Lung microvascular endothelial cell (primary cell): ENCODE measurements at regions not wholly inside any gene's neighbourhood (a gene's known extent, or its start where the extent isn't known, plus 50 kb on each side); places are given as distances from the start of the nearest gene placed in this dataset.
"Not testable (repeated sequence)": the region's sequence is repeated elsewhere in the genome, so short reads cannot be mapped to it uniquely, and the experiment has no call there.

ENCODE experiments used
- DNase-seq, 2 donors: peaks; one replicate each; pipeline versions ENCODE4 v3.0.0 to v3.0.0-alpha.2; 2010; ENCODE audit warnings: low read depth in 2 of 2

DNA sequence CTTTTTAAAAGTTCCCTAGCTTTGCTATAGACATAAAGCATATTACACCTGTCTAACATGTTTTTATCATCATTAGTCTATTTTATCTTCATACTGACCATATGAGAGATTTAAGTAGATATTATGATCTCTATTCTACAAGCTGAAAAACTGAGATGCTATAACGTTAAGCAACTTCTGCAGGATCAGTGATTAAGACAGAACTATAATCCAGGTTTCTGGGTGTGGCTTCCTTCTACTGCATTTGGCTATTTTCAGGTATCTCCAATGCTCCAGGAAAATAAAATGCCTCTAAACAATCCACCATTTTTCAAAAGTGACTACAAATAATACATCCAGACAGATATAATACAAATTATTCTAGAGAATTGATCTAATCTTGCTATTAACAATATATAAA is 53.4 kb downstream of the RGS2 start:
- no peak for DNase-seq

DNA sequence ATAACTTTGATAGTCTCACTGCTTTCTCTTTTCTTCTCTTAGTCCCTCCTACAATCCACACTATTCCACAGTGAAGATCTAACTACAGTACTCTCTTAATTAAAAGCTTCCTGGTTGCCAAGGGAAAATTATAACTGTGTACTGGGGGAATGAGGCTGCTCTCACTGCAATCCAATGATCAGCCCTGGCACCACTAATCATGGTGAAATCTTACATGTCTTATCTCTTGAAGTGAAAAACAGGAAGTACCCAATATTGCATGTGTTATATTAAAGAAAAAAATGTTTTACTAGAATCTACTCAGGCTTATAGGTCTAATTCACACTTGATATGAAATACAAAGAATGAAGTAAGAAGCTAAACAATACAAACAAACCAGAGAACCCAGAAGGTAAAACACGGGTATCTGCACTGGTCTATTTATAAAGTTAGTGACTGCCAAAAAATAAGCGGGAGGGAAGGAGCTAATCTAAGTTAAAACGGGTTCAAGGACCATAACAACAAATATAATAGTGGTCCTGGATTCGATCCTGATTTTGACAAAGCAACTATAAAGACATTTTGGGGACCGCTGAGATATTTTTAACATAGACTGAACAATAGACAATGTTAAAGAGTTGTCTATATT is 57.5 kb downstream of the RGS2 start:
- no peak for DNase-seq

DNA sequence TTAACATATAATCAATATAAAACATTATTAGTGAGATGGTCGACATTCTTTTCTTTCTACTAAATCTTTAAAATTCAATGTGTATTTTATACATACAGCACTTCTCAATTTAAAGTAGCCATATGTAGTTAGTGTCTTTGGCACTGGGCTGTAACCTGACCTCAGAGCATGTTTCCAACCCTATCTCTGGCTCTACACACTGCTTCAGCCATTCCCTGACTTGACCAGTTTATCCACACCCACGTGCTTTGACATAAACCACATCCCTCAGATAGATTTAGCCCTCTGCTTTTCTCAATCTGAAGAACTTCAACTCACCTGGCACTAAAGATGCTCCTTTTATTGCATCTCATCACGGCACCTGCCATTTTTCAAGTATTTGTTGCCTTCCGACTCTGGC is 58.3 kb downstream of the RGS2 start:
- no peak for DNase-seq

DNA sequence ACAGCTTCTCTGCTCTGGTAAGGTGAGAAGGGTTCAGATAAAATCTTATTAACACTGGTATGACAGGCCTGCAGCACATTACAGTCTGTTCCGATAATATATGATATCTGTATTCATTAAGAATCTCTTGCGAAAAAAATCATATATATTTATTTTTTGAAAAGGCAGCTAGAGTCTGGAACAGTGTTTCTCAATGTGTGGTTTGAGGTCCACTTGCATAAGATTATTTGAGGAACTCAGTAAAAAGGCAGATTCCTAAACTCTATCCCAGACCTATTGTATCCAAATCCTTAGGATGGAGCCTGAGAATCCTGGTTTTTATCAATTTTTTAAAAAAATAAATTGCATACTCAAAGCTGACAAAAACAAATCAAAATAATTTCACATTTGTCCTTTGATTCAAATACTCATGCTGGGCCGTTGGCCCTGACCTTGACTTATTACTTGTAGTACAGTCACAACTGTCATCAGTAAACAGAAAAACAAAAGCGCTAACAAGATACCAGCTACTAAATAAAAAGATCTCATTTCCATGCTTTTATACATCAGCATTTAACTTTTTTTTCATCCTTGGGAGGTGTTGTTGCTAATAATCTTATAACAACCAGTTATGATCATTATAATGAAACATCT is 60.6 kb downstream of the RGS2 start:
- no peak for DNase-seq

DNA sequence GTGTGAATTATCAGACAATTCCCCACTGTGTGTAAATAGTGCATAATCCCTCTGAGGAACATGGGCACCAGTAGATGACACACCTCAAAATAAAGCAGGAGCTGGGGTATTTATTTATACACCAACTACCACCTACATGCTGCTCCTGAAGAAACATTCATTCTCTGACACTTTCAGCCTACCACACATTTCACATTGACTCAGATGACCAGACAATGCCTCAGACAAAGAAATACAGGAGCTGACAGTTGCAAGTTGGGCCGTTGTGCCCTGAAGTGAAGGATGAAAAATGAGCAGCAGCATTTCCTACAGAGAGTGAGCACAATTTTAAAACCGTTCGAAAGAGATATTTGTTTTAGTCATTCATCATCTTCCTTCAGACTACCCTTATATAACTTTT is 63.2 kb downstream of the RGS2 start:
- DNase-seq = no peak

DNA sequence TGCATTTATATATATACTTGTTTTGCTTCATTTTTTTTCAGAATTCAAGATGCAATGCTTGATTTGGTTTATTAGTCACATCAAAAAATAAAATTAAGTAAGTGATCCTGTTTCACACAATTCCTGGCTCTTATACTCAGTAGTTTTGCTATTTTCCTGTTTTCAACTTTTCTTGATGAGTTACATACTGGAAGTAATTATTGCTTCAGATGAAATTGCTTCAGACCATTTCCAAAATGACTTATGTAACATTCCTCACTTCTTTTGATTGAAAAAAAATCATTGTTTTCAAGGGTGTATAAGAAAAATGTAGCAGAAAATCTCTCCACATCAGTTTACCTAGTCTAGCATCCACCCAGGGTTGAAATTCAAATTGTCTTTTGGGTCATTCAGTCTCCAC is 65.0 kb downstream of the RGS2 start:
- DNase-seq = no peak

DNA sequence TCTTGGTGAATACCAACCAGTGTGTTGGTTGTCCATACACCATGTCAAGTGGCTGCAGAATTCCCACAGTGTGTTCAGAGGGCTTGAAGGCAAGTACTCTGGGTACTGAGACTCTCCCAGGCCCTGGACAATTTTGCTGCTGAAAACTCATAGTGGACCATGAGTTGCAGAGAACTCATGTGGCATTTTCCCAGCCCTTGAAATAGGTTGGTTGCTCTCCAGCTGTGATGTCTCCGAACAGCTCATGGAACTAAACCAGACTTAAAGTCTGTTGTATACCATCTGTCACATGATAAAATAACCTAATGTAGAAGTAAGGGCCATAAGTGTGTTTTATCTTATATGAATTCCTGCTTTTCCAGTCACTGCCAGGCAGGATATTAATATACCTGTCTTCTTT is 67.8 kb downstream of the RGS2 start:
- DNase-seq = no peak

DNA sequence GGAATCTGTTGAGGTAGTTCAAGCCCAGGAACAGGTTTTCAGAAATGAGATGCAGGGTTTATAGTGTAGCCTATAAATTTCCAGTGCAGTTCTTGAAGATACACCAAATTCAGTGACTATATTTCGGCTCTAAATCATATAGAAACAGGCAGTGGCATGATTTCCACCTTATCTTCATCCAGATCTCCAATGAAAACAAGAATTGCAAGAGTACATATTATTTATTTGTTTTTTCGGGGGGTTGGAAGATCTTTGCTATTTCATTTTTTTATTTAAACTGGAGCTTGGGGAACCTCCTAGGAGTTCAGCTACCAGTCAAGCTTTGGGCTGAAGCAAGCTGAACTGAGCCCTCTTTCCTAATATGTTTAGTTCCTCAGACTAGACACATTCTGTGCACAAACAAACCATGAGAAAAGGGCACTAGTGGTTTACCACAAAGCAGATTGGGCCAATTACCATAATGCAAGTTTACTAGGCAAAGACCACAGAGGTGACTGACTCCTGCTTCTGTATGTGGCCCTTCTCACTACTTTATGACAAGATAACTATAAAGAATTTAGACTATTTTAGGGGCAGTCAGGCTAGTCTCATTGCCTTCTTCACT is 68.5 kb downstream of the RGS2 start:
- DNase-seq = no peak

DNA sequence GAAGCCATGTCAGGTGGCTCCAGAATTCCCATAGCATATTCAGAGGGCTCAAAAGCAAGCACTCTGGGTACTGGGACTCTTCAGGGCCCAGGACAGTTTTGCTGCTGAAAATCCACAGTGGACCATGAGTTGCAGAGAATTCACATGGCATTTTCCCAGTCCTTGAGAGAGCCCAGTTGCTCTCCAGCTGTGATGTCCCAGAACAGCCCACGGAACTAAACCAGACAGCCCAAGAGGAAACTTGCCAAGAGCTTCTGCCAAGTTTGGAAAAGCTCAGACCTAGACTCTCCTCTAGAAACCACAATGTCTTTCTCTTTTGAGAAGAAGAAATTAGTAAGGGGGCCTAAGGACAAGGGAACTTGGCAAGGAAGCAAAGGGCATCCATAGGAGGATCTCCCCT is 69.4 kb downstream of the RGS2 start:
- DNase-seq = no peak

DNA sequence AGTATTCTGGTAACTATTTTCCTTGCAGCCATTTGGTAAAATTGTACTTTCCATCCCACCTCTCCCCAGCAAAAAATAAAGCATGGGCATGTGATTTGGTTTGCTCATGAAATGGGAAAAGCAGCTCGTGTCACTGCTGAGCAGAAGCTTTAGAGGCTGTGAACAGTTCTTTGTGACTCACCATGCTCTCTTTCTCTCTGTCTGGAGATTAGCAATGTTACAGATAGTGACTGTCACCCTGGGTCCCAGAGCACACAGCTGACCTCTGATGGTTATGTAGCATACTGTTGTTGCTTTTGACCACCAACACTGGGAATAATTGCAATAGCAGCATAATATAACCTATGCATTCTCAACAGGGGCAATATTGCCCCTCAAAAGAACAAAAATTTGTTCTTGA is 70.6 kb downstream of the RGS2 start:
- no peak for DNase-seq

DNA sequence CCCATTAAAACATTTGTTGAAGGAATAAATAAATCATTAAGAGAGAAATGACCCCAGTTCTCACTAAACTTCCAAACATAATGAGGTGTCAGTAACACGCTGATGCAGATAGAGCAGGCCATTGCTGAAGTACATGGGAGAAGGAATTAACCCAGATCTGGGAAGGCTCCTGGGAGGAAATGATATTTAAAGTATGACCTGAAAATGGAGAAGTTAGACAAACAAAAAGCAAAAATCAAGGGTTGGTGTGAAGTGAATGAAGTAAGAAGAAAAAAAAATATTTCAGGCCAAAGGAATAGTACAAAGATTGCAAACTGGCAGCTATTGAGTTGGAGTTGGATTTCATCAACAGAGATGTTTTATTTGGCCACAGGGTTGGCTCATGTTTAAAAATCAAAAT is 71.4 kb downstream of the RGS2 start:
- DNase-seq = no peak

DNA sequence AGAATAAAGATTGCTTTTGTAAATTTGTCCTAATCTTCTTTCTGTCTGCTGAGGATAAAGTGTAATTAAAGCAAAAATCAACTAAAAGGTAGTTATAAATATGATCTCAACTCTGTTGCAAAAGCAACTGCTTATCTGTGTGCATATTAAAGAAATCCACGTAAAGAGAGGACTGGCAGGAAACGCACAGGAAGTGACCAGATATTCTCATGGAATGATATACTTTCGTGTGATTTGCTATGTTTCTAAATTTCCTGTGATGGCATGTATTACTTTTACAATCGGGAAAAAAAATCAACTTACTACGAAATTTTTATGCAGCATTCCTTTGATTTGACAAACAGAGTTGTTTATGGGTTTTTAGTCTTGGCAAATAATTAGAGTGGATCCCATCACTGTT is 75.4 kb downstream of the RGS2 start:
- peak in 1 of 2 donors; percentile 20 for DNase-seq

DNA sequence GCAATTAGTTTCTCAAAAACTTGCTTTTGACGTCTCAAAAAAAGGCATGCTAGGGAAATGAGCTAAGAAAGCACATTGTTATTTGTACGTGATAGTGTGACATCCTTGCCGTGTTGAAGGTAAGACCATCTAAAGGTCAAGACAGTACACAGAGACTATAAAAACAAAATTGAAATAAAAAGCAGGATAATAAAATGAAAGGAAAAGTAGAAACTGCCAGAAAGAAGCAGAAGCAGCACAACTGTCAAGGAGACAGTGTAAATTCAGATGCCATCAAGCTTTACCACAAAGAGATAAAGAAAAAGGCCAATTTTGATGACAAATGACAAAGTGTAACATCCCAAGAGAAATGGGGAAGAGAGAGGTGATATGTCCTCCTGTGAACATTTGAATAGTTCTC is 76.5 kb downstream of the RGS2 start:
- not testable (repeated sequence) for DNase-seq

DNA sequence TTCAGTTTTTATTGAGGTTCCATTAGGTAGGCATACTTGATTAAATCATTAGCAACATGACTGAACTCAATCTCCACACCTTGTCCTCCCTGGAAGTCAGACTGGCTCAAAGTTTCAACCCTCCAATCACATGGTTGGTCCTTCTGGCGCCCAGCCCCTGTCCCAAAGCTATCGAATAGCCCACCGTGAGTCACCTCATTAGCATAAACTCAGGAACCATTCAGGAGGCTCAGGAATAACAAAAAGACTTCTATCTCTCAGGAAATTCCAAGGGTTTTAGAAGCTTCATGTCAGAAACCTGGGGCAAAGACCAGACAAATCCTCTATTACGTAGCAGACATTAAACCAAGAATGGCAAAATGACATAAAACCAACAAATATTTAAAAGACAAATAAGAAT is 78.6 kb downstream of the RGS2 start:
- no peak for DNase-seq

DNA sequence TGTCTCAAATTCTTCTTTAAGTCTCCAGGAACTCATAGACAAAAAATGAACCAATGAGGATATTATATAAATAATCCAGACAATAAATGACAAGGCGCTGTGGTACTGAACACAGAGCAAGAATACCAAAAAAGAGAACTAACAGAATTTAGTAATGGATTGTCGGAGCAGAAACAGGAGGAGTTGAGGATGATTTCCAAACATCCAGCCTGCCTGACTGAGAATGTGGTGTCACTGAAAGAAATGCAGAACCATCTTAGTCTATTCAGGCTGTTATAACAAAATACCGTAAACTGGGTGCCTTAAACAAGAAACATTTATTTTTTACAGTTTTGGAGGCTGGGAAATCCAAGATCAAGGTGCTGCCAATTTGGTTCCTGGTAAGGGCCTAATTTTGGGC is 79.7 kb downstream of the RGS2 start:
- DNase-seq = no peak

DNA sequence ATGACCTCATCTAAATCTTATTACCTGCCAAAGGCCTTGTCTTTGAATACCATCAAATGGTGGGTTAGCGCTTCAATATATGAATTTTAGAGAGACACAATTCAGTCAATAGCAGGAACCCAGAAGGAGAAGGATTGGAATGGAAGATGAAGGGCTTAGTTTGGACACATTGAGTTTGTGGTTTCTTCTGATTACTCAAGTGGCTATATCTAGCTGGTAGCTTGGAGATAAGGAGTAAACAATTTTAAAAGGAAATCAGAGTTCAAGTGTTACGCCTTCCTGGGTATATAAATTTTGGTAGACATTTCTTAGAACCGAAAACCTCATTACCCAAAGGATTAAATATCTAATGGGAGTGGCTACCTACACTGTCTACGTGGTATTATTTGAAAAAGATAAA is 80.2 kb downstream of the RGS2 start:
- DNase-seq = no peak

DNA sequence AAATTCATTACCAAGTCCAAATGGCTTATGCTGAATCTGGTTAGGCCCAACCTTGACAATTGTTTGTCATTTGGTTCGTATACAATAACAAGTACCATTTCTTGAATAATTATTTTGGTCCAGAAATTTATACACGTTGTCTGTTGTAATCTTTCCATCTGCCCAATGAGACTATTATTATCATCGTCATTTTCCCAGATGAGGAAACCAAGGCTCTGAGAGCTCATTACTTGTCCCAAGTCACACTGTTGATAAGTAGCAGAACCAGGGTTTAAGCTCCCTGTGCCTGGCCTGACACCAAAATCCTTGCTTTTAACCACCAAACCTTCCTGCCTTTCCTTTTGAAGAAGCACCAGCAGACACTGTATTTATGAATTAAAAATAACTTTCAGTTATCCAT is 81.3 kb downstream of the RGS2 start:
- DNase-seq = no peak

DNA sequence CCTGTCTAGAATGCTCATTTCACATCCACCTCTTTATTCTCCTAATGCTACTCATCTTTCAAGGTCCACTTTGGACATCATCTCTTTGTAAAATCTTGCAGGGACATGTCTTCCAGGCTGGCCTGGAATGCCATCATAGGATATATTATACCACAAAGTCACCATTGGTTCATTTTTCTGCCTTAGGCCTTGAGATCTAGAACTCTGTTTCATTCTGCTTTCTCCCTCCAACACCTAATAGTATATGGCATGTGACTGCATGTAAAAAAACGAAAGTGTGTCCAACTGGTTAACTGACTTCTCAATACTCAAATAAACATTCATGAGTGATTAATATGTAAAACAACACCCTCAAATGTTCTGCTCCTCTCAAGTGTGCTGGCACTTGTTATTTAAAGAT is 84.1 kb downstream of the RGS2 start:
- no peak for DNase-seq

DNA sequence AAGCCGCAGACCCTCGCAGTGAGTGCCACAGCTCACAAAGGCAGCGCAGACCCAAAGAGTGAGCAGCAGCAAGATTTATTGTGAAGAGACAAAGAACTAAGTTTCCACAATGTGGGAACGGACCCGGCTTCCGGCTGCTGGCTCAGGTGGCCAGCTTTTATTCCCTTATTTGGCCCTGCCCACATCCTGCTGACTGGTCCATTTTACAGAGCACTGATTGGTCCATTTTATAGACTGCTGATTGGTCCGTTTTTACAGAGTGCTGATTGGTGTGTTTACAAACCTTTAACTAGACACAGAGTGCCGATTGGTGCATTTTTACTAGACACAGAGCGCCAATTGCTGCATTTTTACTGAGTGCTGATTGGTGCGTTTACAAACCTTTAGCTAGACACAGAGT is 86.6 kb downstream of the RGS2 start:
- DNase-seq = not testable (repeated sequence)

DNA sequence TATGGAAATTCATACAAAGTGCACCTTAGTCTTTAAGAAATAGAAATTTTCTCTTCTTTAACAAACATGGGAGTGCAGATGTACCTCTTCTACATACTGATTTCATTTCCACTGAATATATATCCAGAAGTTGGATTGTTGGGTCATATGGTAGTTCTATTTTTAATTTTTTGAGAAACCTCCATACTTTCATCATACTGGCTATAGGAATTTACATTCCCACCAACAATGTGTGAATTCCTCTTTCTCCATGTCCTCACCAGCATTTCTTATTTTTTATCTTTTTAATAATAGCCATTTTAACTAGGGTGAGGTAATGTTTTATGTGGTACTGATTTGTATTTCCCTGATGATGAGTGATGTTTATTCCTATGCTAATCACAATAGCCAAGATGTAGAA is 87.5 kb downstream of the RGS2 start:
- no peak for DNase-seq

DNA sequence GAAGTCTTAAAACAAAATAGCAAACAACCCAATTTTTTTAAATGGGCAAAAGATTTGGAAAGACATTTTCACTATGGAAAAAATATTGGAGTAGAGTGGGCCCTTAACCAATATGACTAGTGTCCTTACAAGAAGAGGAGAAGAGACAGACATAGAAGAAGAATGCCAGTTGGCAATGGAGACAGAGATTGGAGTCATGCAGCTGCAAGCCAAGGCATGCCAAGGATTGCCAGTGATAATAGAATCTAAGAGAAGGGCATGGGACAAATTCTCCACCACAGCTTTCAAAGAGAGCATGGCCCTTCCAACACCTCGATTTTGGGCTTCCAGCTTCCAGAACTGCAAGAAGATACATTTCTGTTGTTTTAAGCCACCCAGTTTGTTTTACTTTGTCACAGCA is 92.7 kb downstream of the RGS2 start:
- DNase-seq = no peak

DNA sequence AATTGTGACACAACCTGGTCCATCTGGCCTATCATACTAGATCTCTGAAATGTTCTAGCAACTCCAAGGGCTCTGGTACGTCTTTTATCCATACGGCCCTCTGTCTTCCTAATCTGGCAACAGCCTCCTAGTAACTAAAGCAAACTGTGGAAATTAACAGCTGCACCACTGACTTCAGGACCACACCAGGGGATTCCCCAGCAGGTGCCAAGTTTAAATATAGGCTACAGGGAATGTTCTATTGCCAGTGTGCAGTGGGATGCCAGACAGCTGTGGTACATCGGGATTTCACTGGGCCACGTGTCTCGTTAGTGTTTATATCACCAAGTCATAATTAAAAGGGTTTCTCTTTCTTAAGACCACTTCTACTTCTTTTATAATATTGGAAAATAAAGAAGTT is 94.3 kb downstream of the RGS2 start:
- DNase-seq = no peak

DNA sequence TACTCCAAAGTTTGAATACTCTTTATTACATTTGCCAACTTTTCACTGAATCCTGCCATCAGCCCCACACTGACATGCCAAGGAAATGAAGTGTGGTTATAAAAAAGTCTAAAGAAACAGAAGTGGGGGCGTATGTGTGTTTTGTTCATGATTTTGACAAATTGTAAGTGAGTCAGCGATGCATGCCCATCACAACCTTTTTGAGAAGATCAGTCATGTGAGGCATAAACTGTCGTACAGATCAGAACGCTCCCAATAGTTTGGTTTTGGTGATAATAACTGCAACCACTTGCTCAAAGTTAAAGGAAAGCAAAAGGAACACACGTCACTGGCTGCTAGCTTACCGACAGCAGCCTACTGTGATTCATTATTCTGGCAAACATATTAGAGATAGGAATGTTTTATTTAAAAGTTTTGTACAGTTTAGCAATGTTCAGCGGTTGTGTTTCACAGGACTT is 95.6 kb downstream of the RGS2 start:
- peak; percentile 24 to 76 for DNase-seq
